Endothelial cell of umbilical vein (primary cell): ENCODE measurements at regions not wholly inside any gene's neighbourhood (a gene's known extent, or its start where the extent isn't known, plus 50 kb on each side); places are given as distances from the start of the nearest gene placed in this dataset.

ENCODE experiments used
- BruUV-seq: library from RNA; stranded (reverse); fragments of 400-500 nt; replicated peaks from 2 replicates; lab custom pipeline; 2021; lab: Mats Ljungman, UMichigan
- CTCF ChIA-PET: fragments of 300-600, 350-600 bp; sonication (Branson Sonifier 250); formaldehyde crosslinking; loops from one replicate; lab custom pipeline; 2021; ENCODE audit warnings: antibody characterized with exemption, inconsistent platforms; lab: Charles Lee
- POLR2A ChIA-PET: fragments of 300-600, 350-600 bp; sonication (Branson Sonifier 250); formaldehyde crosslinking; loops from one replicate; lab custom pipeline; 2021; ENCODE audit warnings: antibody characterized with exemption, inconsistent platforms; lab: Charles Lee
- DNase-seq: peaks from one replicate; pipeline ENCODE4 v3.0.0-alpha.2; 2011; ENCODE audit warnings: low read depth, low spot score
- FAIRE-seq: peaks from 2 replicates; lab custom pipeline; 2011; peaks lifted over from hg19 to GRCh38; lab: Jason Lieb, UNC
- H2AFZ ChIP-seq: 2 replicates; pipeline ENCODE4 v1.6.0; 2012; ENCODE audit warnings: low read depth, low read length, control low read depth, inconsistent platforms
- H3K27ac ChIP-seq: 2 replicates; pipeline ENCODE4 v1.5.1; 2011; ENCODE audit warnings: low read depth, mild to moderate bottlenecking, control low read depth, low read length, moderate library complexity; ENCODE audit not compliant: insufficient read depth
- H3K27me3 ChIP-seq, 2 experiments: 2 replicates each; pipeline versions ENCODE4 v1.6.0 to v1.6.1; 2011; ENCODE audit warnings: low read length in 2 of 2, mixed read lengths in 1 of 2; ENCODE audit not compliant: control insufficient read depth in 2 of 2, insufficient read depth in 2 of 2
- H3K36me3 ChIP-seq, 2 experiments: 2 replicates in 1 of 2; 3 replicates in 1 of 2; pipeline ENCODE4 v1.5.1; 2011; ENCODE audit warnings: low read length in 2 of 2, mild to moderate bottlenecking in 1 of 2, moderate library complexity in 1 of 2; ENCODE audit not compliant: control insufficient read depth in 2 of 2, insufficient read depth in 2 of 2; ENCODE audit errors: extremely low read depth in 1 of 2
- H3K4me1 ChIP-seq: 3 replicates; pipeline ENCODE4 v1.5.1; 2011; ENCODE audit warnings: mild to moderate bottlenecking, low read length; ENCODE audit not compliant: control insufficient read depth, insufficient read depth; ENCODE audit errors: extremely low read depth
- H3K4me2 ChIP-seq: 2 replicates; pipeline ENCODE4 v1.6.1; 2011; ENCODE audit warnings: low read length, control low read depth, mixed read lengths; ENCODE audit not compliant: insufficient read depth
- H3K4me3 ChIP-seq, 3 experiments: fragments of 200-600 bp in 1 of 3; sonication (generic), shearing (Covaris generic) in 1 of 3; replicated peaks in 1 of 3; 2 replicates each; pipeline ENCODE4 v1.5.1; 2011 to 2016; ENCODE audit warnings: control low read depth in 3 of 3, low read length in 3 of 3, mild to moderate bottlenecking in 2 of 3, inconsistent platforms in 1 of 3, low read depth in 1 of 3, moderate library complexity in 1 of 3; ENCODE audit not compliant: insufficient read depth in 1 of 3
- H3K79me2 ChIP-seq: 2 replicates; pipeline ENCODE4 v1.6.0; 2012; ENCODE audit warnings: low read length, inconsistent platforms; ENCODE audit not compliant: control insufficient read depth, insufficient read depth
- H3K9ac ChIP-seq: replicated peaks from 2 replicates; pipeline ENCODE3; 2011; ENCODE audit warnings: low read length, control low read depth; ENCODE audit not compliant: insufficient read depth; ENCODE audit errors: extremely low read depth
- H3K9me1 ChIP-seq: replicated peaks from 3 replicates; pipeline ENCODE4 v1.6.0; 2011; ENCODE audit warnings: mild to moderate bottlenecking, low read length; ENCODE audit not compliant: control insufficient read depth, insufficient read depth; ENCODE audit errors: extremely low read depth
- H3K9me3 ChIP-seq: replicated peaks from 2 replicates; pipeline ENCODE4 v1.5.1; 2012; ENCODE audit warnings: low read length, inconsistent platforms; ENCODE audit not compliant: control insufficient read depth, insufficient read depth
- H4K20me1 ChIP-seq: replicated peaks from 2 replicates; pipeline ENCODE3; 2011; ENCODE audit warnings: mild to moderate bottlenecking, low read length; ENCODE audit not compliant: control insufficient read depth, insufficient read depth; ENCODE audit errors: extremely low read depth
- EZH2 ChIP-seq: IDR thresholded peaks from 2 replicates; pipeline ENCODE4 v1.6.1; 2012; ENCODE audit warnings: borderline replicate concordance, low read depth, mild to moderate bottlenecking, moderate library complexity, low read length, inconsistent platforms; ENCODE audit not compliant: severe bottlenecking
- FOS ChIP-seq: IDR thresholded peaks from 2 replicates; pipeline ENCODE4 v1.6.1; 2011; ENCODE audit warnings: mild to moderate bottlenecking, low read length, moderate library complexity, borderline replicate concordance; ENCODE audit not compliant: insufficient read depth
- GATA2 ChIP-seq: IDR thresholded peaks from 2 replicates; pipeline ENCODE4 v1.7.0; 2011; ENCODE audit warnings: low read depth, mild to moderate bottlenecking, moderate library complexity, mixed read lengths, low read length; ENCODE audit not compliant: insufficient read length, insufficient read depth
- JUN ChIP-seq: IDR thresholded peaks from 2 replicates; pipeline ENCODE4 v1.6.1; 2011; ENCODE audit warnings: borderline replicate concordance, low read depth; ENCODE audit not compliant: insufficient read length, insufficient read depth
- MAX ChIP-seq: IDR thresholded peaks from 2 replicates; pipeline ENCODE4 v1.6.1; 2011; ENCODE audit not compliant: insufficient read depth, insufficient read length
- MYC ChIP-seq: IDR thresholded peaks from one replicate; pipeline ENCODE4 v1.6.1; 2011; ENCODE audit warnings: mild to moderate bottlenecking, low read depth, low read length
- POLR2A ChIP-seq: IDR thresholded peaks from 2 replicates; pipeline ENCODE4 v1.6.1; 2012; ENCODE audit warnings: low read depth, mild to moderate bottlenecking, control low read depth, low read length
- POLR2AphosphoS5 ChIP-seq: IDR thresholded peaks from 2 replicates; pipeline ENCODE4 v1.6.1; 2012; ENCODE audit warnings: low read depth, mild to moderate bottlenecking, control low read depth, low read length, moderate library complexity; ENCODE audit not compliant: insufficient read depth
- dilution Hi-C: fragments of 300-500 bp; cut with MboI; formaldehyde crosslinking; loops from one replicate; pipeline ENCODE4 v1.15.0; 2019; ENCODE audit warnings: low sequenced_read_pairs; ENCODE audit not compliant: extremely low pct_ligation_motif_present
- intact Hi-C: fragments of 100-400 bp; cut with micrococcal nuclease; formaldehyde crosslinking; loops from one replicate; pipeline ENCODE4 v1.10.0; 2022
- TF ChIP-seq, protein P1 (sequence below), 2 donors: IDR thresholded peaks; 1 replicate in 1 of 2; 2 replicates in 1 of 2; pipeline ENCODE4 v1.5.1; 2011; ENCODE audit warnings: low read length in 2 of 2, mild to moderate bottlenecking in 2 of 2, moderate library complexity in 2 of 2, control low read depth in 1 of 2, inconsistent platforms in 1 of 2, low read depth in 1 of 2; ENCODE audit not compliant: insufficient read depth in 1 of 2; ENCODE audit errors: extremely low read depth in 1 of 2

DNA sequence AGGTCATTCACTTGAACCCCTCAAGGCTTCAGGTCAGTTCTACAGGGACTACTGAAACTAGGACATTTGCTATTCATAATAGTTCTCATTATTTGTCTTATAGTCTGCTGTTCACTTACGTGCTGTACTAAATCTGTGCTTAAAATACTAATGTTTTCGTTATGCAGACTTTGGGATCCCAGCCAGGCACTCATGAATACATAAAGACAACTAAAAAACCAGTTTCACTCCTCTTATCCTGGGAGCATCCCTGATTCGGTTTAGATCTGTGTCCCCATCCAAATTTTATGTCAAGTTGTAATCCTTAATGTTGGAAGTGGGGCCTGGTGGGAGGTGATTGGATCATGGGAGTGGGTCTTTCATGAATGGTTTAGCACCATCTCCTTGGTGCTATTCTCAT lies 1291.8 kb downstream of the CDH11 start:
- Histone ChIP-seq H3K4me1 (no peaks in the 10 kb centered on the region), H3K9me3 (no peaks in the 10 kb centered on the region), H4K20me1 (no peaks in the 10 kb centered on the region), H3K27ac (no peak overlapping the region), H3K27me3 (no peaks in the 10 kb centered on the region), H3K79me2 (no peaks in the 10 kb centered on the region), H3K4me2 (no peak overlapping the region), H3K4me3 (no peak overlapping the region), H2AFZ (no peak overlapping the region), H3K9ac (no peak overlapping the region), H3K9me1 (no peaks in the 10 kb centered on the region), H3K36me3 (no peaks in the 10 kb centered on the region)
- TF ChIP-seq GATA2 (no peak), MAX (no peak), JUN (no peak), EZH2 (no peak), FOS (no peak), MYC (no peak), POLR2A (no peak), POLR2AphosphoS5 (no peak)
- TF ChIP-seq, protein P1, sequence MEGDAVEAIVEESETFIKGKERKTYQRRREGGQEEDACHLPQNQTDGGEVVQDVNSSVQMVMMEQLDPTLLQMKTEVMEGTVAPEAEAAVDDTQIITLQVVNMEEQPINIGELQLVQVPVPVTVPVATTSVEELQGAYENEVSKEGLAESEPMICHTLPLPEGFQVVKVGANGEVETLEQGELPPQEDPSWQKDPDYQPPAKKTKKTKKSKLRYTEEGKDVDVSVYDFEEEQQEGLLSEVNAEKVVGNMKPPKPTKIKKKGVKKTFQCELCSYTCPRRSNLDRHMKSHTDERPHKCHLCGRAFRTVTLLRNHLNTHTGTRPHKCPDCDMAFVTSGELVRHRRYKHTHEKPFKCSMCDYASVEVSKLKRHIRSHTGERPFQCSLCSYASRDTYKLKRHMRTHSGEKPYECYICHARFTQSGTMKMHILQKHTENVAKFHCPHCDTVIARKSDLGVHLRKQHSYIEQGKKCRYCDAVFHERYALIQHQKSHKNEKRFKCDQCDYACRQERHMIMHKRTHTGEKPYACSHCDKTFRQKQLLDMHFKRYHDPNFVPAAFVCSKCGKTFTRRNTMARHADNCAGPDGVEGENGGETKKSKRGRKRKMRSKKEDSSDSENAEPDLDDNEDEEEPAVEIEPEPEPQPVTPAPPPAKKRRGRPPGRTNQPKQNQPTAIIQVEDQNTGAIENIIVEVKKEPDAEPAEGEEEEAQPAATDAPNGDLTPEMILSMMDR (IDR thresholded peaks at IDR 0.05; ENCODE audit: extremely low read depth in 1 of 2, insufficient read depth in 1 of 2, low read depth in 1 of 2, low read length in 2 of 2) = no peak
- FAIRE-seq (no peak), DNase-seq (no peak)
- POLR2A ChIA-PET = no interaction called here
- CTCF ChIA-PET = no interaction called here
- dilution Hi-C loops = no loop called here
- intact Hi-C loops = no loop called here
- BruUV-seq = no TSS peak
